BE2C (cell line): ENCODE measurements at regions not wholly inside any gene's neighbourhood (a gene's known extent, or its start where the extent isn't known, plus 50 kb on each side); places are given as distances from the start of the nearest gene placed in this dataset.

Experiments
- DNase-seq: peaks from one replicate; pipeline ENCODE4 v3.0.0-alpha.2; 2020
- H3K27me3 ChIP-seq: fragments of 250-450 bp; sonication (Bioruptor Pico); 2 replicates; pipeline ENCODE4 v1.5.1; 2020; ENCODE audit warnings: mild to moderate bottlenecking
- H3K36me3 ChIP-seq: fragments of 250-450 bp; sonication (Bioruptor Pico); 2 replicates; pipeline ENCODE4 v1.5.1; 2020; ENCODE audit warnings: mild to moderate bottlenecking
- H3K4me1 ChIP-seq: fragments of 250-450 bp; sonication (Bioruptor Pico); 2 replicates; pipeline ENCODE4 v1.5.1; 2020
- H3K4me3 ChIP-seq: 2 replicates; pipeline ENCODE4 v1.5.1; 2011; ENCODE audit warnings: low read depth, low read length
- H3K9me3 ChIP-seq: fragments of 250-450 bp; sonication (Bioruptor Pico); 2 replicates; pipeline ENCODE4 v1.5.1; 2020
- TF ChIP-seq, protein P1 (sequence below): IDR thresholded peaks from 2 replicates; pipeline ENCODE4 v1.5.1; 2012; ENCODE audit warnings: mild to moderate bottlenecking, low read depth, low read length

DNA sequence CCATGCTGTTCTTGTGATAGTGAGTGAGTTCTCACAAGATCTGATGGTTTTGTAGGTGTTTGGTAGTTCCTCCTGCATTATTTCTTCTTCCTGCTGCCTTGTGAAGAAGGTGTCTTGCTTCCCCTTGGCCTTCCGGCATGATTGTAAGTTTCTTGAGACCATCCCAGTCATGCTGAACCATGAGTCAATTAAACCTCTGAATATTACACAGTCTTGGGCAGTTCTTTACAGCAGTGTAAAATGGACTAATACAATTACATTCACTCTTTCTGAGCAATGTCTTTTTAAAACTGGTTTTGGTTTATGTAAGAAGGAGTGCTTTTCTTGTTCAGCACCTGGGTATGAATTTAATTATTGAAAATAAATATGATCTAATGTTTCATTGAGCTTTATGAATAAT lies 50.7 kb upstream of the ARRDC3 start:
- H3K9me3 ChIP-seq: peaks cover 4% of the 10 kb centered on the region; the same call in 1 of the 2 replicates
- H3K36me3 ChIP-seq: no peaks in the 10 kb centered on the region
- peaks cover 3% of the 10 kb centered on the region; the same call in 1 of the 2 replicates for H3K4me1 ChIP-seq
- H3K4me3 ChIP-seq: no peak overlapping the region
- no peak for DNase-seq
- TF ChIP-seq, protein P1, sequence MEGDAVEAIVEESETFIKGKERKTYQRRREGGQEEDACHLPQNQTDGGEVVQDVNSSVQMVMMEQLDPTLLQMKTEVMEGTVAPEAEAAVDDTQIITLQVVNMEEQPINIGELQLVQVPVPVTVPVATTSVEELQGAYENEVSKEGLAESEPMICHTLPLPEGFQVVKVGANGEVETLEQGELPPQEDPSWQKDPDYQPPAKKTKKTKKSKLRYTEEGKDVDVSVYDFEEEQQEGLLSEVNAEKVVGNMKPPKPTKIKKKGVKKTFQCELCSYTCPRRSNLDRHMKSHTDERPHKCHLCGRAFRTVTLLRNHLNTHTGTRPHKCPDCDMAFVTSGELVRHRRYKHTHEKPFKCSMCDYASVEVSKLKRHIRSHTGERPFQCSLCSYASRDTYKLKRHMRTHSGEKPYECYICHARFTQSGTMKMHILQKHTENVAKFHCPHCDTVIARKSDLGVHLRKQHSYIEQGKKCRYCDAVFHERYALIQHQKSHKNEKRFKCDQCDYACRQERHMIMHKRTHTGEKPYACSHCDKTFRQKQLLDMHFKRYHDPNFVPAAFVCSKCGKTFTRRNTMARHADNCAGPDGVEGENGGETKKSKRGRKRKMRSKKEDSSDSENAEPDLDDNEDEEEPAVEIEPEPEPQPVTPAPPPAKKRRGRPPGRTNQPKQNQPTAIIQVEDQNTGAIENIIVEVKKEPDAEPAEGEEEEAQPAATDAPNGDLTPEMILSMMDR: no peak
- no peaks in the 10 kb centered on the region for H3K27me3 ChIP-seq
